Fibroblast of gingiva (primary cell): ENCODE measurements at regions not wholly inside any gene's neighbourhood (a gene's known extent, or its start where the extent isn't known, plus 50 kb on each side); places are given as distances from the start of the nearest gene placed in this dataset.

Experiments
- DNase-seq: peaks from one replicate; pipeline ENCODE4 v3.0.0-alpha.2; 2011; ENCODE audit warnings: low read depth

DNA sequence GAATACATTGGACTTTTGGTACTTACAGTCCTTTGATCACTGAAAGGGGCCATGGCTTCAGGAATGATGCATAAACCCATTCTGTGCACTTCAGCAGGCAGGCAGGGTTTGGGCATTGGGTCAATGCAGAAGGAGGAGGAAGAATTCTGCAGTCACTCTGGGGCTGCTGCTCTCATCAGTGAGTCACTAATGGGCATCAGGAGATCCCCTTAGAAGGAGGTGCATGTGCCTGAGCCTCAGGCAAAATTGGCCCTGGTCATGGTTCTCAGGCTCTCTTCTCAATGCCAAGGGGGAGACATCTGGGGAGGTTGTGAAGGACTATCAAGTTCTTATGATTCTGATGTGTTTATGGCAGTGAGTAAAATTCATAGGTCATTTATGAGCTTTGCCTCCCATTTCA, 52.0 kb upstream of the TNP1 start:
- peak; percentile 62 for DNase-seq

DNA sequence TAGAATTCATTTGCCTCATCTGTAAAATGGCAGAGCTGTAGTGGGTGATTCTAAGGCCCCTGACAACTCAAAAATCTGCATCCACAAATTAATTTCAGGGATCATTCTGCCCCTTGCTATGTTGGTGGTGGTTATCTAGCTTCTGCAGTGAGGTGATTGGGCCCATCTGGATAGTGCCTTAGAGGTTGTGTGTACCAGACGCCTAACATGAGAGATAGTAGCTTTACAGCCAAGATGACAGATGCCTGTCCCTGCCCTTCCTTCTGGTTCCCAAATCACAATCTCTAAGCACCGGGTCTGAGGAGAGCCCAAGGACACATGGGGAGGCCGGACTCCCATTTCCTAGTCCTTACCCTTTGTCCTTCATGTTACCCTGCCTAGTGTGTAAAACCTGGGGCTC, 51.1 kb upstream of the TNP1 start:
- DNase-seq: no peak

GRCh38 chr2:216909541-216910210, 49.8 kb upstream of the TNP1 start:
- DNase-seq: no peak
